HCT116 (cell line): ENCODE measurements at regions not wholly inside any gene's neighbourhood (a gene's known extent, or its start where the extent isn't known, plus 50 kb on each side); places are given as distances from the start of the nearest gene placed in this dataset.

ENCODE experiments used
- EZH2 ChIP-seq: fragments of 200-600 bp; sonication (generic); IDR thresholded peaks from 2 replicates; pipeline ENCODE4 v1.6.1; 2017; ENCODE audit warnings: antibody characterized with exemption, mixed run types
- ZNF274 ChIP-seq: fragments of 200-500 bp; sonication (Bioruptor generic); IDR thresholded peaks from 2 replicates; pipeline ENCODE4 v1.6.1; 2014; ENCODE audit warnings: mild to moderate bottlenecking, low read depth, low read length, inconsistent platforms
- TF ChIP-seq, protein P1 (sequence below), 3 experiments: fragments of 200-600 bp in 1 of 3; sonication (generic) in 1 of 3; IDR thresholded peaks in 2 of 3; conservative IDR thresholded peaks in 1 of 3; 2 replicates each; pipeline ENCODE4 v1.5.1; 2012 to 2017; ENCODE audit warnings: low read depth in 2 of 3, low read length in 2 of 3, antibody characterized with exemption in 1 of 3, borderline replicate concordance in 1 of 3, control low read depth in 1 of 3, mild to moderate bottlenecking in 1 of 3, mixed read lengths in 1 of 3, mixed run types in 1 of 3, moderate library complexity in 1 of 3; ENCODE audit not compliant: insufficient read depth in 1 of 3
- TF ChIP-seq, protein P2 (sequence below): IDR thresholded peaks from 2 replicates; pipeline ENCODE4 v1.6.1; 2012

DNA sequence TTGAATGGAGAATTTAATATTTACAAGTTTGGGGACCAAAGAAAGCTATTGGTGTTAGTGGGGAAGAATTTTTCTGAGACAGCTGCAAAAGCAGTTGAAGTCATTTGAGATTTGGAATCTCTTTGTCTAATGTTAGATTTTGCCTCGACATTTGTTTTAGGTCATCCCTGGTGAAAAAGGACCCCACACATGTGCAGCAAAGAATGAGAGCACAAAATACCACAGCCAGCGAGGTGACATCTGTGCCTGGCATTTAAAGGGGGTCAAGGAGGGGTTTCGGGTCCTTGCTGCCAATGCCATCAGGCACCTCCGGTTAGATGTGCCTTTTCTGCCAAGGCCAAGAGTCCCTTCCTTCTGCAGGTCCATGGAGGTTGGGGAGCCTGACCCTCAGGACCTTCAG is 173.3 kb downstream of the TRIB2 start:
- TF ChIP-seq, protein P1, sequence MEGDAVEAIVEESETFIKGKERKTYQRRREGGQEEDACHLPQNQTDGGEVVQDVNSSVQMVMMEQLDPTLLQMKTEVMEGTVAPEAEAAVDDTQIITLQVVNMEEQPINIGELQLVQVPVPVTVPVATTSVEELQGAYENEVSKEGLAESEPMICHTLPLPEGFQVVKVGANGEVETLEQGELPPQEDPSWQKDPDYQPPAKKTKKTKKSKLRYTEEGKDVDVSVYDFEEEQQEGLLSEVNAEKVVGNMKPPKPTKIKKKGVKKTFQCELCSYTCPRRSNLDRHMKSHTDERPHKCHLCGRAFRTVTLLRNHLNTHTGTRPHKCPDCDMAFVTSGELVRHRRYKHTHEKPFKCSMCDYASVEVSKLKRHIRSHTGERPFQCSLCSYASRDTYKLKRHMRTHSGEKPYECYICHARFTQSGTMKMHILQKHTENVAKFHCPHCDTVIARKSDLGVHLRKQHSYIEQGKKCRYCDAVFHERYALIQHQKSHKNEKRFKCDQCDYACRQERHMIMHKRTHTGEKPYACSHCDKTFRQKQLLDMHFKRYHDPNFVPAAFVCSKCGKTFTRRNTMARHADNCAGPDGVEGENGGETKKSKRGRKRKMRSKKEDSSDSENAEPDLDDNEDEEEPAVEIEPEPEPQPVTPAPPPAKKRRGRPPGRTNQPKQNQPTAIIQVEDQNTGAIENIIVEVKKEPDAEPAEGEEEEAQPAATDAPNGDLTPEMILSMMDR (IDR thresholded peaks at IDR 0.05 in 2 of 3, conservative IDR thresholded peaks at IDR 0.05 in 1 of 3; ENCODE audit: borderline replicate concordance in 1 of 3, insufficient read depth in 1 of 3, low read depth in 2 of 3, low read length in 2 of 3): no peak
- TF ChIP-seq EZH2 (no peak), ZNF274 (no peak)
- TF ChIP-seq, protein P2, sequence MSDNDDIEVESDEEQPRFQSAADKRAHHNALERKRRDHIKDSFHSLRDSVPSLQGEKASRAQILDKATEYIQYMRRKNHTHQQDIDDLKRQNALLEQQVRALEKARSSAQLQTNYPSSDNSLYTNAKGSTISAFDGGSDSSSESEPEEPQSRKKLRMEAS: no peak
